Activated CD4-positive, alpha-beta T cell treated with anti-CD3 and anti-CD28 coated beads, Interleukin-2, amount 50 U/mL, for 1 hour (primary cell): ENCODE measurements at regions not wholly inside any gene's neighbourhood (a gene's known extent, or its start where the extent isn't known, plus 50 kb on each side); places are given as distances from the start of the nearest gene placed in this dataset.

Experiments used
- DNase-seq: peaks from one replicate; pipeline ENCODE4 v3.0.0-alpha.2; 2020

DNA sequence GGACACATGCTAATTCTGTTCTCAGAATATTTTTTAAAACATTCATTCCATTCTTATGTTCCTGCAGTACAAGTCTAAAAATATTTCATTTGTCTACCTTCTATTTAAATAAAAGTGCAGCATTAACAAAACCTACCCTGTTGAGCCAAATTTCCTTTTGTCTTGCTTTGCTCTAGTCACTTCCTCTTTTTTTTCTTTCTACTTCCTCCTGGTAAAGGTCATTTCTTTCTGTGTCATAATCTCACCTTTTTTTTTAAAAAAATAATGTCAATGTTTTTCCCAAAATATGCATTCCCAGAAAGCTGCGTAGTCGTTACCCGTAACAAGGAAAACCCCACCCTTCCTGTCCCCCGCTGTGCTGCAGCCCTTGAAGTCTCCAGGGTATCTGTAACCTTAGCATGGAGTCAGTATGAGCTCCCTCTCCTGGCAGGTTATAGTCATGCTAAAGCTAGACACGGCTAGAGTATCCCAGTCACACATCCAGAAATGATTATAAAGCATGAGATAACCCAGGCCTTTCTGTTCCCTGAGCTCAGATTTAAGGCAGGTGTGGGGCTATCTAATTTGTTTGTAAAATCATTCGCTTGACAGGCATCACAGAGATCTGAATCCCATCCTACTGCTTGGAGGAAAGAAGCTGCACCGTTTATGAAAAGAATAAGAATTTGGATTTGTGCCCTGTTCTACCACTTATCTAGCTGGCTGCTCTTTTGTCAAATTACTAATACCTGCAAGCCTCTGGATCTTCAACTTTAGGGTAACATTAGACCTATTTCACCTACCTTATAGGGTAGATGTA is 51.1 kb upstream of the EED start:
- peak; percentile 41 for DNase-seq

DNA sequence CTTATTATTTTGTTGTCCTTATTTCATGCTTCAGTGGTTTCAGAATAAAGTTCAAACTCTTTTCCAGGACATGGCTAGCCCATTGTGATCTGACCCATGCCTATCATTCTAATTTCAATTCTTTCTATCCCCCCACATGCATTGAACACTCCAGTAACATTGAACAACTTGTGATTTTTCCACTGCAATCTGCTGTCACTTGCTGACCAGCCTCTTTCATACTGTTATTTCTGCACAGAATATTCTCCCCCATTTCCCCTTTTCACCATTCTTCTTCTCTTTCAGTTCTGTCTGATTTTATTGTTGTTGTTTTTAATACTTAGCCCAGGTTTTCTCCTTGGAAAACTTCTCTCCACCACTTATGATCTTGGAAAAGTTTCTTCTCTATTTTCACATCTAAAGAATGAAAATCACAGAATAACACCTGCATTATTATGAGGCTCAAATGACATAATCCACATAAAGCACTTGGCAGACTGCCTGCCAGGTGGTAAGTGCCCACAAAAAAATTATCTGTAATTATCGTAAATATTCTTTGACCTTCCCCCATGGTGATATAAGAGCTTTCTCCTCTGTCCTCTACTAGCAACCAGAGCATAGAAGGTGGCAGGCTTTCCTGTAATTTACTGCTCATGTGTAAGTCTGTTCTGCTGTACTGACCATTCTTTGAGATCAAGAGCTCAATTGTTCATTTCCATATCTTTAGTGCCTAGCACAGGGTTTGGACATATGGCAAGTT is 51.9 kb upstream of the EED start:
- no peak for DNase-seq

DNA sequence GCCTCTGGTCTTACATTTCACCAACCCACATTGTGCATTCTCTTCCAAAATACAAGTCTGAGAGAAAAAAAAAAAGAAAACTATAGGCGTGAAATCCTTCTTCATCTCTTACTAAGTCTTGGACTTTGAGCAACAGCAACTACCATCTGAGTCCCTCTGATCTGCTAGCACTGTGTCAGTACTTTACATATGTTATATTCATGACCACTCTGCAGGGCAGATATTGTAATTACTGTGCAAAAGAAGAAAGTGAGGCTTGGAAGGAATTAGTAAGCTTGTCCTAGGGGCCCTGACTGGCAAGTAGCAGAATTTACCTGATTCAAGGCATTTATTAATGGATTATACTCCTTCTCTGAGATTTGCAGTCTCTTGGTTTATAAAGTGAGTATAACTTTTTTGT is 52.7 kb upstream of the EED start:
- DNase-seq: no peak

DNA sequence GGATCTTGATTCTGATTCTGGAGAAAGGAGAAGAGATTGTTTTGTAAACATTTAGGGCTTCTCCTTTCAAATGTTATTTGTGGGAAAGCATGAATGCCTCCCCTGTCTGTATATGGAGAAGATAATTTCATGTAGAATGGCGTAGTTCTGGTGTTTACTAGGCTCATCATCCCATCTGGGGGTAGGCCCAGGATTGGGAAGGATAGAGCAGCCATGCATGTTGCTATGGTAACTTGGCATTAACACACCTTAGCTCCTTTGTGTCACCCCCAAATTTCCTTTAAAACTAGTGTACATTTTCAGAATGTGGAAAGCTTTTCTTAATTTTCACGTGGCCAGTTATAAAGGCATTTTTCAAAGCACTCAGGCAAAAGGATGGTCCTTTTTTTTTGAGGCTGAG is 57.5 kb upstream of the EED start:
- DNase-seq: no peak

DNA sequence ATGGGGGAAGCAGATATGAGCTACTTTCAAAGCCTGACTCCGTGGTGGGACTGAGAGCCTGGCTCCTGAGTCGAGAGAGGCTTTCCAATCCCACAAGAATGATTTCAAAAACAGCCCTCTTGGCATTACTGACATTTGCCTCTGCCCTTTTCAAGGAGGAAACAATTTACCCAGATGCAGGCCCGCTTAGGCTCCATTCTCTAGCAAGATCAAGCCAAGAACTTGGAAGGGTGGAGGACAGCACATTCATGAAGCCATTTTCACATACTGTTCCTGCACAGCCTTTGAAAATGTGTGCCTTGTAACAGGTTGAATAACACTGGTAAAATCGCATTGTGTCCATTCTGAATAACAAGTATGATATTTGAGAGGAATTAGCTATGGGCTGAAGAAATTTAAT is 58.2 kb upstream of the EED start:
- DNase-seq: no peak

DNA sequence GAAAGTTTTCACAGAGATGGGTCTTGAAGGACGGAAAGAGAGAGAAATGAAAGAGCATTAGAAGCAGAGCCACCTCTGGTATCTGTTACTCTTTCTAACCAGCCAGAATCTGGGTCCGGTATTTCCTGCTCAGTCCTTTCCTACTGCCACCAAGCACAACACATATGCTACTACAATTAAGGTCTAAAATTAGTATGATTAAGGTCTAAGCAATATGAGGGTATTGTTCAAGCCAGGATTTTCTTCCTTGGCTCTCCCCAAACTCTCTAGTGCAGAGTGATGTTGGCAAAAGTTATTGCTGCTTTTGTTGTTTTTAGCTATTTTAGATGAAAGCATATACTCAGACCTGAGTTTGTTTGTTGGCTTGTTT is 59.2 kb upstream of the EED start:
- no peak for DNase-seq

DNA sequence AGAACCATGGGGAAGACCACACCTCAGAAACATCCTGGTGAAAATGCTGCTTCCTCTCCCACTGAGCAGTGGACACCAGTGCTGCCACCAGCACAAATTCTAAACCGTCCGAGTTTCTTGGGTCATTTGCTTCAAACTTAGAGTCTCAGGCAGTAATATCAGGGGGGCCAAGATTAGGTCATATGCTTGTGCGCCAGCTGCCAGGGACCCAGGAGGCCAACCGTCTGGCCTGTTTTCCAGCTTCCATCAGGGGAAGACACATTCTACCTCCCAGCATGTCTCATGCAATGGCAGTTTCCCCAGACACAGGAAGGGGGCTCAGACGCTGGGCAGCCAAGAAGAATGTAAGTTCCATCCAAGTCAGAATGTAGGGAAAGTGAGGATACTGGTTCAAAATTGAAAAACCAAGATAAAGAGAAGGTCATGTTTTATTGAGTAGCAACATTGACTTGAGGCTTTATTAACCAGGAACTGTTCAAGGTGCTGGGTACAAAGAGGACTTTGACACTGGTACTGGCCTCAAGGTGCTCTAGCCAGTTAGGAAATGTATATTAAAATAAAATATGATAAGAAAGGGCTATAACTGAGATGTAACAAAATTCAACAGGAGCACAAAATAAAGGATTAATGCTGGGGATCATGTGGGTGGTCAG is 59.7 kb upstream of the EED start:
- DNase-seq: no peak

DNA sequence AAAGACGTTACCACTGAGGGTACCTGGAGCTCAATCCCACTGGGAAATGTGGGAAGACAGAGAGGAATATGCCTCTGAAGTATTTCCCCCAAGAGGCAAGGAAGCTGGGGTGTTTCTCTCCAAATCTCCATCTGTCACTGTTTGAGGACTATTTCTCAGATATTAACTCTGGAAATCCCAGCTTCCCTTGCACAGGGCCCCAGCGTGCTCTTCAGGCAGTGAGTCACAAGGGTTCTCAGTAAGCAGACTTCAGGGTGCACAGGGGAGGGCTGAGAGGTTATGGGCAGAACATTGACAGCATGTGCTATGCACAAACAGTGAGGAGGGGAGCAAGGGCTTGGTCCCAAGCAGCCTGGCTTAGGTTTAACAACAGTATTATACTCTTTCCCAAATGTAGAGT is 60.9 kb upstream of the EED start:
- no peak for DNase-seq

DNA sequence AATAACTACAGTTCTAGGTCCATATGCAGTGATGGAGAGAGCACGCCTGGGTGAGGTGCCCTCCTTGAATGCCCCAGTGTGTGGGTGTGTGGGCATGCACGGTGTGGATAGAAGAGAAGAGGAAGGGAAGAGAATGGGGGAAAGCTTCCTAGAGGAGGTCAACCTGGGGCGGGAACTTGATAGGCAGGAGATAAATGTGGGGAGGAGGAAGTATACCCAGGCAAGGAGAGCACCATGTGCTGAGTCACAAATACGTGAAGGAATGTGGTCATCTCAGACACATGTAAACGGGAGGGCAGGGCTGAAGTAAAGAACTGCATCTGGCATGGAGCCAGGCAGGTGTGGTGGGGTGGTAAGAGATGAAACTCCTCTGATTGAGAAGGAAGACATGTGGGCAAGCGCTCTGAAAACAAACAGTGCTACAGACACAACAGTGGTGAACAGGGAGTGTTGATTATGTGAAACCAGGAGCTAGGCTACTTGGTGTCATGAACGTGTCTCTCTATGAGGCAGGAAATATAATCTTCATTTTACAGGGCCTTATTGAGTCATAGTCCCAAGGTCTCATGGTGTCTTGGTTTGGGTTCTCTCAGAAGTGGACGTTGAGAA is 61.5 kb upstream of the EED start:
- peak; percentile 30 for DNase-seq

DNA sequence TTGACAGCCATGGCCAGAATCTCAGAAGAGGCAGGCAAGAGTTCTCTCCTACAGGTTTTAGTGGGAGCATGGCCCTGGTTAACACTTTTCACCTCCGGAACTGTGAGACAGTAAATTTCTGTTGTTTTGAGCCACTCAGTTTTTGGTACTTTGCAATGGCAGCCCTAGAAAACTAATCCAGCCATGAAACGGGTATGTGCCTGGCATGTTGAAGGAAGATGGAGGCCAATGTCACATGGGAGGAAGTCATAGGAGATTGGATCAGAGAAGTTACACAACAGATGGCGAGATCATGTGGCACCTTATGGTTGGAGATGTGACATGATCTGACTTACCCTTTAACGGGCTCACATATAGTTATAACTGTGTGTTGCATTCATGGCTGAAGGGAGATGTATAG is 63.2 kb upstream of the EED start:
- DNase-seq: no peak

DNA sequence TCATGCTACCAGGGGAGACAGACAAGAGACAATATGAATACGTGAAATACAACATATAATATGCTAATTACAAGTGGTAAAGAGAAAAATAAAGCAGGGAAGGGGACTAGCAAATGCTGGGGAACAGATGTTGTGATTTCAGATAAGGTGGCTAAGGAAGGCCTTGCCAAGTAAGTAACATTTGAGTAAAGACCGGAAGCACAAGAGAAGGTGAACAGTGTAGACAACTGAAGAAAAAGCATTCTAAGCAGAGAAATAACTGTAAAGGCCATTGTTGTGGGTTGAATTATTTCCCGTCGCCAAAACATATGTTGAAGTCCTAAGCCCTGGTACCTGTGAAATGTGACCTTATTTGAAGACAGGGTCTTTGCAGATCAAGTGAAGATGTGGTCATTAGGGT is 63.7 kb upstream of the EED start:
- DNase-seq: no peak

DNA sequence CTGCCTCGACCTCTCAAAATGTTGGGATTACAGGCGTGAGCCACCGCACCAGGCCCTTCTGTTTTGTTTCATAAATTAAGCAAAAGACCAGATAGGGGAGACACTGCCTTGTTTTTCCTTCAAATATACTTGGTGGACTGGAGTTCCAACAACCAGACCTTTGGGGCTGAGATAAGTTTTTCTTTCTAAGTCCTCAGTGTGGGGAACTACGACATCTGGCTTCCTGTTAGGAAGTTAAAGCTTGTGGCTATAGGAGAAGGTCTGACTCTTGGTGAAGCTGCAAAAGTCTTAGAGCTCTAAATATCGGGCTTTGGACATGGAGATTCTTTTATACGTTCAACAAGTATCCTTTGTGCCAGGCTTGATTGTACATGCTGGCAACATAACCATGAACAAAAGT is 64.1 kb upstream of the EED start:
- no peak for DNase-seq

DNA sequence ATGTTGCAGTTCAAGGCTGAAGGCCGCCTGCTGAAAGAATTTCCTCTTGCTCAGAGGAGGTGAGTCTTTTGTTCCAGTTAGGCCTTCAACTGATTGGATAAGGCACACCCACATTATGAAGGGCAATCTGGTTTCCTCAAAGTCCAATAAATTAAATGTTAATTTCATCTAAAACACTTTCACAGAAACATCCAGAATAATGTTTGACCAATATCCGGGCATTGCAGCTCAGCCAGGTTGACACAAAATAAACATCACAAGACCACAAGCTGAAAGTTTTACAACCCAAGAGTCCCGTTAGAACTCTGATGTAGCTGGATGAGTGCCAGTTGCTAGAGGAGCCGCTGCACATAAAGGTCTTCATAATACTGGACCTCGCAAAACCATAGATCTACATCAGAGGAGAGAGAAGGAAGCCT is 64.9 kb upstream of the EED start:
- no peak for DNase-seq

DNA sequence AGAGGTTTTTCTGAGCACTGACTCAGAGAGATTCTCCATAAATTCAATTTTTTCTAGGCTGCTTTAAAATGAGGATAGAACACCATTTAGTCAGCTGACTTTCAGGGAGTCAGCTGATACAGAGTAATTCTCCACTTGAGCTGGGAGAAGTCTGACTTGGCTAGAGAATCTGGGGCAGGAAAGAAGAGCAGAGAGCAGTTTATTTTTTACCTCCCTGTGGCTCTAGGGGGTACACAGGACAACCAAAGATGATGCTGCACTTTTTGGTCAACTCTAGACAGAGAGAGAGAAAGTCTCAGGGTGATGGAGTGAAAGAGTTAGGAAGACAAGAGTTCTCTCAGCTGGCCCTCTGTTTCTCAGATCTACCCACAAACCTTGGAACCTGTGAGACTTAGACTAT is 67.3 kb upstream of the EED start:
- no peak for DNase-seq

DNA sequence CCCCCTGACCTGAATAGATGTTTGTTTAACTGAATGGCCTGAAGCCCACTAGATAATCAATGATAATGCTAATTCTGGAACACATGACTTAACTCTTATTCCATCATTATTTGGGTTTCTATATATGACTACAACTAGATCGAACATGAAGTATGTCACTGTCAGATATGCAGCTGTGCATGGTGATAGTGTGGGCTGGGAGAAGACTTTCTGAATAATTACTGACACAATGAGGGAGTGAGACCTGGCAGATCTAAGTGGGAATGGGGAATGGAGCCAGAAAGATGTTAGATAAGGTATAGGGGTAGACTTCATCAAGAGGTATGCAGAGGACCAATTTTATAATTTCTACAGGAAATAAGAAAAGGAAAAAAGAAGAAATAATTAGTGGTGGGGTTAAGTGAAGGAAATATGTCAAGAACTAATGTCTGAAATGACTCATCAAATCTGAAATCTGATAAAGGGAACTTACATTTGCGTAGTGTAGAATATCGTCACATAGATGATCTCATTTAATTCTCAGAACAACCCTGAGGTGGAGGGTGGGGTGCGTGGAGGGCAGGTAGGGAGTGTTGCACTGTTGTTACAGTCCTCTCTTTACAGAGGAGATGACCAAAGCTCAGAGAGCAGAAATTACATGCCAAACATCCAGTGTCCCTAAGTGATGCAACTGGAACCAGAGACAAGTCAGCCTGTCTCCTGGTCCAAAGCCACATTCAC is 68.2 kb upstream of the EED start:
- no peak for DNase-seq

DNA sequence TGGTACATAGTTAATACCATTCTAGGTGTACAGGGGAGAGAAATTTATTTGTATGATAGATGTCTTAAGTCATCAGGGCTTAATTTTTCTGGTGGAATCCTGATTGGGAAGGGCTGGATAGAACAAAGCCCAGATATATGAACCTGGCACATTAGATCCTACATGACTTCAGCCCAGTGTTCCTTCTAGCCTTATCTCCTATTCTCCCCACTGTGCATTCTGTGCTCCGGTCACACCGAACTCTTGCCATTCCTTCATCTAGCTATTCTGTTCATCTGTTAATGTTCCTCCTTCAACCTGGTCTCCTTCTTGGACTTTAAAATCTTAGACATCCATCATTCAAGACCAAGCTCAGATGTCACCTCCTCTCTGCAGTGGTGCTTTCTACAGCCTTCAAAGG is 68.9 kb upstream of the EED start:
- no peak for DNase-seq

DNA sequence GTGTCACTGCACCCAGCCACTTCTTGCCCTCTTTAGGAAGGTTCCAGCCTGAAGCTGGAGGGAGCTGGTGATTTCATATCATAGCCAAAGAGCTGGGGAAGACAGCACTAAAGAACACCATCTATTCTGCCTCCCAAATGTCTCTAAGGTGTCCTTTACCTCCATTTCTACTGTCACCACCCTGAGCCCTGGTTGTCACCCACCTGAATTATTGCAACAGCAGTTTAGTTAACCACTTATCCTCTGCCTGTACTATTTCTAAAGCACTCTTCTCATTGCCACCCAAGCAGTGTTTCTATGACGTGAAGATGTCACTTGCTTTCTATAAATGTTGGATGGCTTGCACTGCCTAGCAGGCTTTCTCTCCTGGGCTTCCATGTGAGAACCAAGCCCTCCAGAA is 69.4 kb upstream of the EED start:
- no peak for DNase-seq

DNA sequence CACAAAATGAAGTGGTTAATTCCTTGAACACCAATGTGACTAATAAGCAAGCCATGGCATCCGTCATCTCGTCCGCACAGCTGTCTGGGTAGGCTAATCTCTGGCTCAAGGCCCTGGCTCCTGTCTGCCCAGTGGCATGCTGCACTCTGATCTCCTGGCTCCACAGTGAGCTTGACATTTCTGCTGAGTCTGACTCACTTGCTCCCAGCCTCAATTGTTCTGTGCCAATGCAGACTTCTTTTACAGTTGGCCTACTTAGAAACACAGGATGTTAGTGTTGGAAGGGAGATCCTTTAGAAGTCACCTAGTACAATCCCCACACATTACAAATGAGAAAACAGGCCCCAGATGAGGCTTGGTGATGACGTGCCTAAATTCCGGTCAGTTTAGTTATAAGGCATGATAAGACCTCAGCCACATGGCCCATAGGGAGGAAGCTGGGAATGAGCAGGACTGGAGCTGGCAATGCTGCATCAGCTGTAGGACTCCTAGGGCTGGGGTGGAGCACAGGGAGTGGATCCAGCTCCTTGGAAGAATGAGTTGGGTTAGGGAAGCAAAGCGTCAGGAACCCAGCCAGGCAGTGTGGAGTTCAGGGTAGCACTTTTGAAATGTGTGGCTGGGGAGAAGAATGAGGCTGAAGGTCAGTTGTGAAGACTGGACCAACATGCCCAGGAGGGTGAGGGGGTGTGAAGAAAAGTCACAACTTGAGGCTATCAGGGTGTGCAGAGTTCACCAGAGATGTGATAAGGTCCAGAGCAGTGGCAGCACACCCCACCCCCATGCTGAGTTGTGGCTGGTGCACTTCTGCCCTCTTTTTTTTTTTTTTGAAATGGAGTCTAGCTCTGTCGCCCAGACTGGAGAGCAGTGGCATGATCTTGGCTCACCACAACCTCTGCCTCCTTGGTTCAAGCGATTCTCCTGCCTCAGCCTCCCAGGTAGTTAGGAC is 70.2 kb upstream of the EED start:
- no peak for DNase-seq

DNA sequence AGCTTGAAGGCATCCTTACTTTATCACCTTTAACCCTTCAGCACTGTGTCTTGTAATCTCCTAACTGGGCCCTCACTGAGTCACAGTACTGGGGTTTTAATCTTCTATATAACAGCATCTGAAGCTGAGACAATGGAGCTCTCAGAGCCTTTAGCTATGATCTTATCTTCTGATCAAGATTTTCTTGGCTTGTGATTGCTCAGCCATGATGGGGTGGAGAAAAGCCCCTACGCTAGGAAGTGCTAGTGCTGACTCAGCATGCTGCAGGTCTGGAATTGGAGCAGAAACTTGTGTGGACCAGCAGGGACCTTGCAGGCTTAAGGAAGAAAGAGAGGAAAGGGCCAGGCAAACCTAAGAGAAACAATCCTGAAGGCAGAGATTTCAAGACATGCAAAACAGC is 71.7 kb upstream of the EED start:
- DNase-seq: no peak

DNA sequence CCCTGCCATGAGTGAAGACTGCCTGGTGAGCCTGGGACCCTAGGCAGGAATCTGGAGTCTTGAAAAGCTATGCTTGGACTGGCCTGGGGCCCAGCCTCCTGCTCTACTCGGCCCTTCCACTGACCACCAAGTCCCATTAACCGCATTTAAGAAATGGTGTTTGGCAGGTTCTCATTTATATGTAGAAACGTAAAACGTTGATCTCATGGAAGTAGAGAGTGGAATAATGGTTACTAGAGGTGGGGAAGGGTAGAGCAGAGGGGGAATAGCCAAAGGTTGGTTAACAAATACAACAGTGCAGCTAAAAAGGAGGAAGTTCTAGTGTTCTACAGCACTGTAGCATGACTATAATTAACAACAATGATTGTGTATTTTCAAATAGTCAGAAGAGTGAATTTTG is 72.9 kb upstream of the EED start:
- no peak for DNase-seq

DNA sequence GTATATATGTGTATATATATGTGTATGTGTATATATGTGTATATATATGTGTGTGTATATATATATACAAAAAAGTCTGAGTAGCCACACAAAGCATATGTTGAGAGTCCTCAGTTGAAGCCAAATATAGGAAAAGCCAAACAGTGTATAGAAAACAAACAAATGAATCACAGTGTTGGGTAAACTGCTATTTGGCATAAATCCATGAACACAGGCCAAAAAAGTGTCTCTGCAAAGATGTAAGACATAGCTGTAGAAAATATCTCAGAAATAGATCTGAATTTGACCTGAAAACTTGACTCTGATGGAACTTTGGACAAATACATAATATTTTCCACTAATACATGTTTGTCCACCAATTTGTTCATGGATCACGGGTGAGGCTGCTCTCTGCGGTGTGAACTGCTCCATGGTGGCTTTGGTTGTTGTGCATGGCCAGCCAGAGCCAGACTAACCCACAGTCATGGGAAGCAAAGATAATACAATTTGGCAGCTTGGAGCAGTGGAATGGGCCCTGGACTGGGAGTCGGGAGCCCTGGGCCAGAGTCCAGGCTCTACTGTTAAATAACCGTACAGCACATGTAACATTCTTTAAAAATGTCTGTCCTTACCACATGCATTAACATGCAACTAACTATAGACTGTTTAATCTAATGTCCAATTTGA is 76.9 kb upstream of the EED start:
- no peak for DNase-seq
